HCT116 (cell line): ENCODE measurements at regions not wholly inside any gene's neighbourhood (a gene's known extent, or its start where the extent isn't known, plus 50 kb on each side); places are given as distances from the start of the nearest gene placed in this dataset.

Experiments
- ATAC-seq: fragments of 200-7000 bp; cut with Tn5 transposase; 2 replicates; pipeline ENCODE4 v1.9.1; 2020; ENCODE audit warnings: mild to moderate bottlenecking, moderate library complexity
- BruUV-seq: library from RNA; stranded (reverse); fragments of 400-500 nt; replicated peaks from 2 replicates; lab custom pipeline; 2021; lab: Mats Ljungman, UMichigan
- CTCF ChIA-PET: fragments of 300-600 bp; sonication (Branson Sonifier 250); formaldehyde crosslinking; loops from one replicate; lab custom pipeline; 2021; ENCODE audit warnings: antibody characterized with exemption; lab: Charles Lee
- POLR2A ChIA-PET: fragments of 300-600, 350-600 bp; sonication (Branson Sonifier 250); formaldehyde crosslinking; loops from one replicate; lab custom pipeline; 2021; ENCODE audit warnings: antibody characterized with exemption; lab: Charles Lee
- RAD21 ChIA-PET, 2 experiments: fragments of 300-600 bp; sonication (Branson Sonifier 250); formaldehyde crosslinking; loops; one replicate each; lab custom pipeline; 2023; ENCODE audit warnings: low total read pairs in 2 of 2; ENCODE audit not compliant: uncharacterized antibody in 2 of 2, unreplicated experiment in 2 of 2, low non-redundant PET in 1 of 2; lab: Charles Lee
- DNase-seq: peaks from one replicate; pipeline ENCODE4 v3.0.0-alpha.2; 2010; ENCODE audit warnings: low read depth, low spot score
- H2AFZ ChIP-seq: fragments of 200-600 bp; shearing (Covaris generic), sonication (generic); 2 replicates; pipeline ENCODE4 v1.6.1; 2017; ENCODE audit warnings: low read depth, mixed run types, mixed read lengths, antibody characterized with exemption, low read length; ENCODE audit not compliant: poor library complexity, severe bottlenecking
- H3K27ac ChIP-seq: 2 replicates; pipeline ENCODE4 v1.5.1; 2012; ENCODE audit warnings: low read depth, low read length
- H3K27me3 ChIP-seq: fragments of 200-600 bp; sonication (generic); 2 replicates; pipeline ENCODE4 v1.6.1; 2016; ENCODE audit warnings: mixed run types, low read length, mixed read lengths; ENCODE audit not compliant: insufficient read depth
- H3K36me3 ChIP-seq, 2 experiments: fragments of 200-500 bp in 1 of 2; fragments of 200-600 bp in 1 of 2; sonication (Bioruptor generic) in 1 of 2; sonication (generic) in 1 of 2; 2 replicates each; pipeline versions ENCODE4 v1.5.1 to v1.6.1; 2014 to 2016; ENCODE audit warnings: low read length in 2 of 2, inconsistent platforms in 1 of 2, mixed read lengths in 1 of 2, mixed run types in 1 of 2; ENCODE audit not compliant: insufficient read depth in 2 of 2, control insufficient read depth in 1 of 2
- H3K4me1 ChIP-seq, 2 experiments: fragments of 200-600 bp in 1 of 2; sonication (generic) in 1 of 2; 2 replicates each; pipeline versions ENCODE4 v1.5.1 to v1.6.1; 2012 to 2017; ENCODE audit warnings: low read length in 2 of 2, inconsistent platforms in 1 of 2, mild to moderate bottlenecking in 1 of 2, mixed read lengths in 1 of 2, mixed run types in 1 of 2, moderate library complexity in 1 of 2; ENCODE audit not compliant: insufficient read depth in 2 of 2, control insufficient read depth in 1 of 2
- H3K4me2 ChIP-seq: fragments of 200-600 bp; sonication (generic); 2 replicates; pipeline ENCODE4 v1.6.1; 2017; ENCODE audit warnings: mixed run types, low read length, mixed read lengths
- H3K4me3 ChIP-seq, 2 experiments: fragments of 200-600 bp in 1 of 2; sonication (generic) in 1 of 2; replicated peaks in 1 of 2; 2 replicates each; pipeline ENCODE4 v1.5.1; 2011 to 2016; ENCODE audit warnings: low read length in 2 of 2, control low read depth in 1 of 2, low read depth in 1 of 2, mild to moderate bottlenecking in 1 of 2, mixed read lengths in 1 of 2, mixed run types in 1 of 2
- H3K79me2 ChIP-seq: fragments of 200-600 bp; sonication (generic); 2 replicates; pipeline ENCODE4 v1.6.1; 2017; ENCODE audit warnings: mild to moderate bottlenecking, mixed run types, low read length, moderate library complexity, mixed read lengths; ENCODE audit not compliant: insufficient read depth
- H3K9ac ChIP-seq: fragments of 200-600 bp; sonication (generic); 2 replicates; pipeline ENCODE4 v1.6.1; 2016; ENCODE audit warnings: low read length, mixed read lengths
- H3K9me2 ChIP-seq: fragments of 200-600 bp; sonication (generic), shearing (Covaris generic); 2 replicates; pipeline ENCODE4 v1.6.1; 2017; ENCODE audit warnings: mixed run types, mild to moderate bottlenecking, moderate library complexity; ENCODE audit not compliant: insufficient read depth
- H3K9me3 ChIP-seq, 2 experiments: fragments of 200-500 bp in 1 of 2; fragments of 200-600 bp in 1 of 2; sonication (Bioruptor generic) in 1 of 2; sonication (generic) in 1 of 2; 2 replicates each; pipeline ENCODE4 v1.6.1; 2014 to 2017; ENCODE audit warnings: low read length in 2 of 2, mixed read lengths in 2 of 2, inconsistent platforms in 1 of 2, low read depth in 1 of 2, mild to moderate bottlenecking in 1 of 2, mixed run types in 1 of 2, moderate library complexity in 1 of 2; ENCODE audit not compliant: control insufficient read depth in 1 of 2, insufficient read depth in 1 of 2
- H4K20me1 ChIP-seq: fragments of 200-600 bp; sonication (generic), shearing (Covaris generic); 2 replicates; pipeline ENCODE4 v1.6.1; 2017; ENCODE audit warnings: mixed run types, mild to moderate bottlenecking, moderate library complexity; ENCODE audit not compliant: insufficient read depth
- CBX3 ChIP-seq: IDR thresholded peaks from 2 replicates; pipeline ENCODE4 v1.6.1; 2012; ENCODE audit warnings: low read depth
- EGR1 ChIP-seq: IDR thresholded peaks from 2 replicates; pipeline ENCODE4 v1.6.1; 2012; ENCODE audit warnings: low read depth
- ELF1 ChIP-seq: IDR thresholded peaks from 2 replicates; pipeline ENCODE4 v1.6.1; 2012; ENCODE audit warnings: low read depth, borderline replicate concordance
- EZH2 ChIP-seq: fragments of 200-600 bp; sonication (generic); IDR thresholded peaks from 2 replicates; pipeline ENCODE4 v1.6.1; 2017; ENCODE audit warnings: antibody characterized with exemption, mixed run types
- EZH2phosphoT487 ChIP-seq: fragments of 200-600 bp; IDR thresholded peaks from 2 replicates; pipeline ENCODE4 v1.6.1; 2018; ENCODE audit warnings: antibody characterized with exemption, borderline replicate concordance
- FOSL1 ChIP-seq: IDR thresholded peaks from 2 replicates; pipeline ENCODE4 v1.6.1; 2012; ENCODE audit warnings: low read depth
- POLR2AphosphoS5 ChIP-seq: IDR thresholded peaks from 2 replicates; pipeline ENCODE4 v1.6.1; 2011; ENCODE audit warnings: mild to moderate bottlenecking, low read depth, low read length, moderate library complexity
- SIN3A ChIP-seq: IDR thresholded peaks from 2 replicates; pipeline ENCODE4 v1.6.1; 2012; ENCODE audit warnings: low read depth
- SP1 ChIP-seq: IDR thresholded peaks from 2 replicates; pipeline ENCODE4 v1.6.1; 2012; ENCODE audit warnings: low read depth
- SRF ChIP-seq: IDR thresholded peaks from 2 replicates; pipeline ENCODE4 v1.6.1; 2012; ENCODE audit warnings: low read depth
- TCF7L2 ChIP-seq: IDR thresholded peaks from 2 replicates; pipeline ENCODE4 v1.7.0; 2011; ENCODE audit warnings: borderline replicate concordance, inconsistent platforms; ENCODE audit not compliant: insufficient read depth, insufficient read length; ENCODE audit errors: extremely low read depth
- ZNF274 ChIP-seq: fragments of 200-500 bp; sonication (Bioruptor generic); IDR thresholded peaks from 2 replicates; pipeline ENCODE4 v1.6.1; 2014; ENCODE audit warnings: mild to moderate bottlenecking, low read depth, low read length, inconsistent platforms
- intact Hi-C: fragments of 100-400 bp; cut with micrococcal nuclease; formaldehyde crosslinking; loops from 2 replicates; pipeline ENCODE4 v1.10.0; 2022
- TF ChIP-seq, protein P1 (sequence below): IDR thresholded peaks from 2 replicates; pipeline ENCODE4 v1.6.1; 2011; ENCODE audit warnings: mild to moderate bottlenecking, low read length, moderate library complexity; ENCODE audit not compliant: insufficient replicate concordance; ENCODE audit errors: extremely low read depth
- TF ChIP-seq, protein P2 (sequence below): IDR thresholded peaks from 2 replicates; pipeline ENCODE4 v1.6.1; 2012; ENCODE audit warnings: low read depth
- TF ChIP-seq, protein P3 (sequence below): IDR thresholded peaks from 2 replicates; pipeline ENCODE4 v1.6.1; 2012
- TF ChIP-seq, protein P4 (sequence below): IDR thresholded peaks from 2 replicates; pipeline ENCODE4 v1.6.1; 2012

DNA sequence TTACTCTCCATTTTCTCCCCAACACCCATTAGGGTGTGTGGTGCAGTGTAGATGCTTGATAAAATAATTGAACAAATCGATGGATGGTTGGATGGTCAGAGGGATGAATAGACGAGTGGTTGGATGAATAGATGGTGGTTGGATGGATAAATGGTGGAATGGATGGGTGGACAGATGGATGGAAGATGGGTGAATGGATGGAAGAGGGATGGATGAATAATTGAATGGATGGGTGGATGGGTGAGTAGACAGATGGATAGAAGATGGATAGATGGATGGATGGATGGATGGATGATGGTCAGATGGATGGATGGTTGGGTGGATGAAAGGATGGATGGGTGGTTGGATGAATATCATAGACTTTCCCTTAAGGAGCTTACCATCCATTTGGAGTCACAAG lies 95.0 kb upstream of the BOD1 start:
- Histone ChIP-seq H3K4me3 (no peak overlapping the region), H3K36me3 (no peaks in the 10 kb centered on the region), H3K9ac (no peak overlapping the region), H3K9me2 (no peaks in the 10 kb centered on the region), H3K9me3 (no peaks in the 10 kb centered on the region), H3K27me3 (no peaks in the 10 kb centered on the region; the same call in 1 of the 2 replicates), H3K4me2 (no peak overlapping the region), H3K4me1 (peaks cover 0 to 10% of the 10 kb centered on the region in 2 experiments; a peak in 2 of 4 replicates), H4K20me1 (no peaks in the 10 kb centered on the region), H3K79me2 (no peaks in the 10 kb centered on the region), H2AFZ (no peak overlapping the region), H3K27ac (no peak overlapping the region)
- TF ChIP-seq POLR2AphosphoS5 (no peak), ELF1 (no peak), EZH2phosphoT487 (no peak), ZNF274 (no peak), EGR1 (no peak), SIN3A (no peak), EZH2 (no peak), SRF (no peak), TCF7L2 (no peak), SP1 (no peak), FOSL1 (no peak), CBX3 (no peak)
- TF ChIP-seq, protein P1, sequence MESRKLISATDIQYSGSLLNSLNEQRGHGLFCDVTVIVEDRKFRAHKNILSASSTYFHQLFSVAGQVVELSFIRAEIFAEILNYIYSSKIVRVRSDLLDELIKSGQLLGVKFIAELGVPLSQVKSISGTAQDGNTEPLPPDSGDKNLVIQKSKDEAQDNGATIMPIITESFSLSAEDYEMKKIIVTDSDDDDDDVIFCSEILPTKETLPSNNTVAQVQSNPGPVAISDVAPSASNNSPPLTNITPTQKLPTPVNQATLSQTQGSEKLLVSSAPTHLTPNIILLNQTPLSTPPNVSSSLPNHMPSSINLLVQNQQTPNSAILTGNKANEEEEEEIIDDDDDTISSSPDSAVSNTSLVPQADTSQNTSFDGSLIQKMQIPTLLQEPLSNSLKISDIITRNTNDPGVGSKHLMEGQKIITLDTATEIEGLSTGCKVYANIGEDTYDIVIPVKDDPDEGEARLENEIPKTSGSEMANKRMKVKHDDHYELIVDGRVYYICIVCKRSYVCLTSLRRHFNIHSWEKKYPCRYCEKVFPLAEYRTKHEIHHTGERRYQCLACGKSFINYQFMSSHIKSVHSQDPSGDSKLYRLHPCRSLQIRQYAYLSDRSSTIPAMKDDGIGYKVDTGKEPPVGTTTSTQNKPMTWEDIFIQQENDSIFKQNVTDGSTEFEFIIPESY: no peak
- TF ChIP-seq, protein P2, sequence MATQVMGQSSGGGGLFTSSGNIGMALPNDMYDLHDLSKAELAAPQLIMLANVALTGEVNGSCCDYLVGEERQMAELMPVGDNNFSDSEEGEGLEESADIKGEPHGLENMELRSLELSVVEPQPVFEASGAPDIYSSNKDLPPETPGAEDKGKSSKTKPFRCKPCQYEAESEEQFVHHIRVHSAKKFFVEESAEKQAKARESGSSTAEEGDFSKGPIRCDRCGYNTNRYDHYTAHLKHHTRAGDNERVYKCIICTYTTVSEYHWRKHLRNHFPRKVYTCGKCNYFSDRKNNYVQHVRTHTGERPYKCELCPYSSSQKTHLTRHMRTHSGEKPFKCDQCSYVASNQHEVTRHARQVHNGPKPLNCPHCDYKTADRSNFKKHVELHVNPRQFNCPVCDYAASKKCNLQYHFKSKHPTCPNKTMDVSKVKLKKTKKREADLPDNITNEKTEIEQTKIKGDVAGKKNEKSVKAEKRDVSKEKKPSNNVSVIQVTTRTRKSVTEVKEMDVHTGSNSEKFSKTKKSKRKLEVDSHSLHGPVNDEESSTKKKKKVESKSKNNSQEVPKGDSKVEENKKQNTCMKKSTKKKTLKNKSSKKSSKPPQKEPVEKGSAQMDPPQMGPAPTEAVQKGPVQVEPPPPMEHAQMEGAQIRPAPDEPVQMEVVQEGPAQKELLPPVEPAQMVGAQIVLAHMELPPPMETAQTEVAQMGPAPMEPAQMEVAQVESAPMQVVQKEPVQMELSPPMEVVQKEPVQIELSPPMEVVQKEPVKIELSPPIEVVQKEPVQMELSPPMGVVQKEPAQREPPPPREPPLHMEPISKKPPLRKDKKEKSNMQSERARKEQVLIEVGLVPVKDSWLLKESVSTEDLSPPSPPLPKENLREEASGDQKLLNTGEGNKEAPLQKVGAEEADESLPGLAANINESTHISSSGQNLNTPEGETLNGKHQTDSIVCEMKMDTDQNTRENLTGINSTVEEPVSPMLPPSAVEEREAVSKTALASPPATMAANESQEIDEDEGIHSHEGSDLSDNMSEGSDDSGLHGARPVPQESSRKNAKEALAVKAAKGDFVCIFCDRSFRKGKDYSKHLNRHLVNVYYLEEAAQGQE: no peak
- TF ChIP-seq, protein P3, sequence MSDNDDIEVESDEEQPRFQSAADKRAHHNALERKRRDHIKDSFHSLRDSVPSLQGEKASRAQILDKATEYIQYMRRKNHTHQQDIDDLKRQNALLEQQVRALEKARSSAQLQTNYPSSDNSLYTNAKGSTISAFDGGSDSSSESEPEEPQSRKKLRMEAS: no peak
- TF ChIP-seq, protein P4, sequence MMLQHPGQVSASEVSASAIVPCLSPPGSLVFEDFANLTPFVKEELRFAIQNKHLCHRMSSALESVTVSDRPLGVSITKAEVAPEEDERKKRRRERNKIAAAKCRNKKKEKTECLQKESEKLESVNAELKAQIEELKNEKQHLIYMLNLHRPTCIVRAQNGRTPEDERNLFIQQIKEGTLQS: no peak
- RAD21 ChIA-PET: no interaction called here
- intact Hi-C loops: no loop called here
- POLR2A ChIA-PET: no interaction called here
- DNase-seq: no peak
- no TSS peak for BruUV-seq
- CTCF ChIA-PET: no interaction called here
- ATAC-seq: no peak
